BJ (cell line): ENCODE measurements at regions not wholly inside any gene's neighbourhood (a gene's known extent, or its start where the extent isn't known, plus 50 kb on each side); places are given as distances from the start of the nearest gene placed in this dataset.

Experiments
- CTCF ChIA-PET: fragments of 350-600 bp; formaldehyde crosslinking; extraction: SDS; loops from one replicate; lab custom pipeline; 2021; ENCODE audit warnings: antibody characterized with exemption, inconsistent platforms; lab: Yijun Ruan, JAX
- POLR2A ChIA-PET: fragments of 300-600 bp; sonication (Branson Sonifier 250); formaldehyde crosslinking; extraction: SDS; loops from one replicate; lab custom pipeline; 2021; ENCODE audit warnings: antibody characterized with exemption; lab: Charles Lee
- DNase-seq: peaks from one replicate; pipeline ENCODE4 v3.0.0-alpha.2; 2011; ENCODE audit warnings: low read depth
- H3K27me3 ChIP-seq: 2 replicates; pipeline ENCODE4 v1.6.0; 2011; ENCODE audit warnings: low read length; ENCODE audit not compliant: control insufficient read depth, insufficient read depth
- H3K36me3 ChIP-seq: 2 replicates; pipeline ENCODE4 v1.5.1; 2011; ENCODE audit warnings: low read length; ENCODE audit not compliant: control insufficient read depth, insufficient read depth
- H3K4me3 ChIP-seq: 2 replicates; pipeline ENCODE4 v1.5.1; 2011; ENCODE audit warnings: low read depth, mild to moderate bottlenecking, control low read depth, low read length
- TF ChIP-seq, protein P1 (sequence below): IDR thresholded peaks from 2 replicates; pipeline ENCODE4 v1.5.1; 2011; ENCODE audit warnings: low read depth, mild to moderate bottlenecking, control low read depth, inconsistent platforms, low read length, moderate library complexity; ENCODE audit not compliant: insufficient read depth

DNA sequence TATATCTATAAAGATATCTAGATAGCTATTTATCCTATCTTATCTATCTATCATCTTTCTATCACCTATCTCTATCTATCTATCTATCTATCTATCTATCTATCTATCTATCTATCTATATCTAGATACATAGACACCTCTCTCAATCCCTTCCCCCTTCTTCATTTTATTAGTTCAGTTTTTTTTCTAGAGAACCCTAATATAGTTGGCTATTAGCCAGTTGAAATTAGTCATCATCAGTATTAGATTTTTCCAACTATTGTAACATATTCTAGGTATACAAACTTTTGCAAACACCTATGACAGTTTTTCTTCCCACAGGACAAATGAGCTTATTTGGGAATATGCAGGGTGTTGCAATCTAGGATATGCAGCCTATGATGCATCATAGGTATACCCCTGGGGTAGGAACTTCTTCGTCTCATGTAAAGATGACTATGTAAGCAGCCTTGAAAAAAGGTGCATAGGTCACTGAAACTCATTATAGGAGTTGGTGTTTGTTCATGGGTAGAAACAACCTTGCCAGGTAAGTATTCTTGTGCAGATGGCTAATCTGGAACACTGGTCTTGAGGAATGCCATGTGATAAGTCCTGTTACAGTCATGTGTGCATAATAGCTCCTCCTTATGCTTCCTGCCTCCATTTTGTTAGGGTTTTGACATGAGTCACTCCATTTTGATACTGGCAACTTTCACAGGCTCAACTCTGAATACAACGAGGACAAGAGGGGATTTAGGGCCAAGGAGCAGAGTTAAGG is 160.7 kb upstream of the ZSWIM2 start:
- no peaks in the 10 kb centered on the region for H3K36me3 ChIP-seq
- POLR2A ChIA-PET, result no interaction called here
- TF ChIP-seq, protein P1, sequence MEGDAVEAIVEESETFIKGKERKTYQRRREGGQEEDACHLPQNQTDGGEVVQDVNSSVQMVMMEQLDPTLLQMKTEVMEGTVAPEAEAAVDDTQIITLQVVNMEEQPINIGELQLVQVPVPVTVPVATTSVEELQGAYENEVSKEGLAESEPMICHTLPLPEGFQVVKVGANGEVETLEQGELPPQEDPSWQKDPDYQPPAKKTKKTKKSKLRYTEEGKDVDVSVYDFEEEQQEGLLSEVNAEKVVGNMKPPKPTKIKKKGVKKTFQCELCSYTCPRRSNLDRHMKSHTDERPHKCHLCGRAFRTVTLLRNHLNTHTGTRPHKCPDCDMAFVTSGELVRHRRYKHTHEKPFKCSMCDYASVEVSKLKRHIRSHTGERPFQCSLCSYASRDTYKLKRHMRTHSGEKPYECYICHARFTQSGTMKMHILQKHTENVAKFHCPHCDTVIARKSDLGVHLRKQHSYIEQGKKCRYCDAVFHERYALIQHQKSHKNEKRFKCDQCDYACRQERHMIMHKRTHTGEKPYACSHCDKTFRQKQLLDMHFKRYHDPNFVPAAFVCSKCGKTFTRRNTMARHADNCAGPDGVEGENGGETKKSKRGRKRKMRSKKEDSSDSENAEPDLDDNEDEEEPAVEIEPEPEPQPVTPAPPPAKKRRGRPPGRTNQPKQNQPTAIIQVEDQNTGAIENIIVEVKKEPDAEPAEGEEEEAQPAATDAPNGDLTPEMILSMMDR, result no peak
- CTCF ChIA-PET, result no interaction called here
- no peak for DNase-seq
- no peak overlapping the region for H3K4me3 ChIP-seq
- H3K27me3 ChIP-seq, result no peaks in the 10 kb centered on the region

DNA sequence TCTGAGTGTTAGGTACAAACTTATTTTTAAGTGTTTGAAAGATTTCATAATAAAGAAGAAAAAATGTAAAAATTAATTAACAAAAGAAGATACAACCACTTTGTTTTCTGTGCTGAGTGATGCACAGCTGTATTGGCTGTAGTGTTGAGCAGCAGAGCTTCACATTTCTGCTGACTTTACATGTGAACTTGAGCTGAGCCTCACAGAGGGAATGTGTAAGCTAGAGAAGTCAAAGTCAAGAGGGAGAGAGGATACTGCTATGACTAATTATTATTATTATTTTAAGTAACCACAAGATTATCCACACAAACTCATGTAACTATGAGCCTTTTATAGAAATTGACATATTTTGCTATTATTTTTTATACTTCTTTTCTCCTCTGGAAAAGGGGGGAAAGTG is 159.1 kb upstream of the ZSWIM2 start:
- DNase-seq, result no peak

DNA sequence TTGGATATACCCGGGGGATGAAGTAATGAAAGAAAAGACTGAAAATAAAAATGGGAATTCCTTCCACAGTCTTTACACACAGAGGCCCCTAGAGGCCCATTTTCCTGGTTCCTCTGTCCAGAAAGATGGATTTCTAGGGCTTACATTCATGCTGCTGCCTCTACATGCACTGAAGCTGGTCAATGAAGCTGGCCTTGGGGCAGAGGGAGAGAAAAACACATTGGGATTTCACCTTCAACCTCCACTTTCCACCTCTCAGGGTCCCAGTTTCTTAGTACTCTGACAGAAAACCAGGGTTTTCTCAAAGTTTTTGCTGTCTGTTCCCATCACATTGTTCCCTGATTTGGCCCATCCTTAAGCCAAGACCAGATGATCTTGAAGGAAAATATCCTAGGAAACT is 154.6 kb upstream of the ZSWIM2 start:
- CTCF ChIA-PET, result no interaction called here
- POLR2A ChIA-PET, result no interaction called here

More for the DNA sequence above, 159.1 kb upstream of the ZSWIM2 start:
- ChIA-PET CTCF (interaction anchor here (0.7 kb wide), 1 partner anchor 27 kb away, joined by 3 read pairs; no protein-coding TSS in a partner anchor), POLR2A (no interaction called here)
- Histone ChIP-seq H3K27me3 (no peaks in the 10 kb centered on the region), H3K36me3 (no peaks in the 10 kb centered on the region), H3K4me3 (no peak overlapping the region)
- TF ChIP-seq, protein P1, result no peak

DNA sequence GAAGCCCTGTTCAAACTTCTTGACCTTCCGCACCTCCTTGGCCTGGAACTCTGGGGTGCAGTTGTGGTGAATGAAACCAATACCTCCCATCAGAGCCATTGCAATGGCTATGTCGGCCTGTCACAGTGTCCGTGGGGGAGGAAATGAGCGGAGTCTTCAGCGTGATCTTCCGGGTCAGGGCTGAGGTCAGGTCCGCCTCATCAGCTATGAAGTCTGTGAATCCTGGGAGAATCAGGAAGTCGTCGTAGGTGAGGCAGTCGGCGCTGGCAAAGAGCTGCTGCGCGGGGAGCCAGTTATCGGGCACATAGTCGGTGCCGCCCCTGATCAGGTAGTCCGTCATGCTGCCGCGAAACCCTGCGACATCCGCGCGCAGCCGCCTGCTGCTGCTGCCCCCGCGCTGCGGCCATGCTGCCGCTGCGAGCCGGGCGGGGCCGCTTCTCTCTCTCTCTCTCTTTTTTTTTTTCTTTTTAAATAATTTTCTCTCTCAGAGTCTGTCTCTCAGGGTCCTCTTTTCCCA is 154.1 kb upstream of the ZSWIM2 start:
- ChIA-PET POLR2A (no interaction called here), CTCF (interaction anchor here (0.5 kb wide), 1 partner anchor 176 kb away, joined by 3 read pairs; no protein-coding TSS in a partner anchor)
- Histone ChIP-seq H3K4me3 (peak overlapping the region; percentile 26), H3K36me3 (no peaks in the 10 kb centered on the region), H3K27me3 (no peaks in the 10 kb centered on the region)
- TF ChIP-seq, protein P1, result no peak
- DNase-seq, result no peak

More for the DNA sequence above, 154.6 kb upstream of the ZSWIM2 start:
- Histone ChIP-seq H3K36me3 (no peaks in the 10 kb centered on the region), H3K27me3 (no peaks in the 10 kb centered on the region), H3K4me3 (peak overlapping the region; percentile 4)
- TF ChIP-seq, protein P1, result no peak
- DNase-seq, result no peak

DNA sequence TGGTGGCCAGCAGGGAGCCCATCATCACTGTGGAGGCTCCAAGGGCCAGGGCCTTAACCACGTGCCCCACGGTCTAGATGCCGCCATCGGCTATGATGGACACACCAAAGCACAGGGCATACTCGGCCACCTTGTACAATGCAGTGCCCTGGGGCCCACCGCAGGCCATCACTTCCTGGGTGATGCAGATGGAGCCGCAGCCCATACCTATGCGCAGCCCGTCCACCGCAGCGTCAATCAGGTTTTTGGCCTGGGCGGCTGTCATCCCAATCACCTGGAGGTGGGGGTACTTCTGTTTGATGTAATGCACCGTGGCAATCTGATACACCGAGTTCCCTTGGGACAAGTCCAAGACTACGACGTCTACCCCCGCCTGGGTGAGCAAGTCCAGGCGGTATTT is 153.3 kb upstream of the ZSWIM2 start:
- H3K36me3 ChIP-seq, result no peaks in the 10 kb centered on the region
- TF ChIP-seq, protein P1, result no peak
- no peak for DNase-seq
- no peaks in the 10 kb centered on the region for H3K27me3 ChIP-seq
- H3K4me3 ChIP-seq, result no peak overlapping the region
- ChIA-PET CTCF (no interaction called here), POLR2A (no interaction called here)
